Sigmoid colon (tissue), 4 donors: ENCODE measurements at regions not wholly inside any gene's neighbourhood (a gene's known extent, or its start where the extent isn't known, plus 50 kb on each side); places are given as distances from the start of the nearest gene placed in this dataset.

Source experiments
- POLR2AphosphoS5 ChIP-seq, 4 donors: sonication (generic); formaldehyde crosslinking; IDR thresholded peaks; one replicate each; pipeline ENCODE4 v1.6.1; 2017; ENCODE audit warnings: antibody characterized with exemption in 4 of 4
- TF ChIP-seq, protein P1 (sequence below), 4 experiments: fragments of 450-650 bp in 3 of 4; fragments of 200-600 bp in 1 of 4; IDR thresholded peaks; one replicate each; pipeline ENCODE4 v1.5.1; 2016 to 2019; ENCODE audit warnings: antibody characterized with exemption in 4 of 4, mild to moderate bottlenecking in 3 of 4, moderate library complexity in 2 of 4

DNA sequence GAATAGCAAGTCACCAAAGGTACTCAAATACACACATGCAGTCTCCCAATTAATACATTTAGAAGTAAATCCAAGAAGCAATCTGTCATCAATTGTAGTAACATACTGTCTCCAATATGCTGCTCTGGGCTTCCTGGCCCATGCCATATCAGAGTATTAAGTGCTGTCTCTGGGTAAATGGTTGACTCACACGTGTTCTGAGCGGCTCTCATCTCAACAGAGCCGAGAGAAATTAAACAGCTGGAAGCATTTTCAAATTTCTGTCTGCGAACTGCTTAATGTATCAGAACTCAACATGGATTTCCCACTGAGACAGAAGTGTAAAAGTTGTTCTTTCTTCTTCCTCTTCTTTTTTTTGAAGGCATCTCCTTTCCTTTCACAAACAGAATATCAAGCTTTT lies 247.3 kb upstream of the TAS2R1 start:
- TF ChIP-seq, protein P1, sequence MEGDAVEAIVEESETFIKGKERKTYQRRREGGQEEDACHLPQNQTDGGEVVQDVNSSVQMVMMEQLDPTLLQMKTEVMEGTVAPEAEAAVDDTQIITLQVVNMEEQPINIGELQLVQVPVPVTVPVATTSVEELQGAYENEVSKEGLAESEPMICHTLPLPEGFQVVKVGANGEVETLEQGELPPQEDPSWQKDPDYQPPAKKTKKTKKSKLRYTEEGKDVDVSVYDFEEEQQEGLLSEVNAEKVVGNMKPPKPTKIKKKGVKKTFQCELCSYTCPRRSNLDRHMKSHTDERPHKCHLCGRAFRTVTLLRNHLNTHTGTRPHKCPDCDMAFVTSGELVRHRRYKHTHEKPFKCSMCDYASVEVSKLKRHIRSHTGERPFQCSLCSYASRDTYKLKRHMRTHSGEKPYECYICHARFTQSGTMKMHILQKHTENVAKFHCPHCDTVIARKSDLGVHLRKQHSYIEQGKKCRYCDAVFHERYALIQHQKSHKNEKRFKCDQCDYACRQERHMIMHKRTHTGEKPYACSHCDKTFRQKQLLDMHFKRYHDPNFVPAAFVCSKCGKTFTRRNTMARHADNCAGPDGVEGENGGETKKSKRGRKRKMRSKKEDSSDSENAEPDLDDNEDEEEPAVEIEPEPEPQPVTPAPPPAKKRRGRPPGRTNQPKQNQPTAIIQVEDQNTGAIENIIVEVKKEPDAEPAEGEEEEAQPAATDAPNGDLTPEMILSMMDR (IDR thresholded peaks at IDR 0.05) = no peak
- TF ChIP-seq POLR2AphosphoS5 (IDR thresholded peaks at IDR 0.05) = no peak
